ENCODE measurements at regions not wholly inside any gene's neighbourhood (a gene's known extent, or its start where the extent isn't known, plus 50 kb on each side); places are given as distances from the start of the nearest gene placed in this dataset.
"Not testable (repeated sequence)": the region's sequence is repeated elsewhere in the genome, so short reads cannot be mapped to it uniquely, and the experiment has no call there.

DNA sequence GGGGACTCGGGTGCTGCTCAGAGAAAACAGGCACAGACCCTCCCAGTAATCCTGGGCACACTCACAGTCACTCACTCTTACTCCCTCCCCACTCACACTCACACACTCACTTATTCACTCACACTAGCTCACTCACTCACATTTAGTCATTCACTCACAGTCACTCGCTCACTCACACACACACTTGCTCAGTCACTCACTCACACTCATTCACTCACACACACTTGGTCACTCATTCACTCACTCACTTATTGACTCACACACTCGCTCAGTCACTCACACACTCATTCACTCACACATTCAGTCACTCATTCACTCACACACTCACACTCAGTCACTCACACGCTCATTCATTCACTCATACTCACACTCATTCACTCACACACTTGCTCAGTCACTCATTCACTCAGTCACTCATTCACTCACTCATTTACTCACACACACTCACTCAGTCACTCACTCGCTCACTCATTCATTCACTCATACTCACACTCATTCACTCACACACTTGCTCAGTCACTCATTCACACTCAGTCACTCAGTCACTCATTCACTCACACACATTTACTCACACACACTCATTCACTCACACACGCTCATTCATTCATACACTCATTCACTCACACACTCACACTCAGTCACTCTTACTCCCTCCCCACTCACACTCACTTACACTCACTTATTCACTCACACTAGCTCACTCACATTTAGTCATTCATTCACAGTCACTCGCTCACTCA is 164.2 kb upstream of the C1orf174 start:
- no peak for DNase-seq (ENCODE audit: low spot score)

DNA sequence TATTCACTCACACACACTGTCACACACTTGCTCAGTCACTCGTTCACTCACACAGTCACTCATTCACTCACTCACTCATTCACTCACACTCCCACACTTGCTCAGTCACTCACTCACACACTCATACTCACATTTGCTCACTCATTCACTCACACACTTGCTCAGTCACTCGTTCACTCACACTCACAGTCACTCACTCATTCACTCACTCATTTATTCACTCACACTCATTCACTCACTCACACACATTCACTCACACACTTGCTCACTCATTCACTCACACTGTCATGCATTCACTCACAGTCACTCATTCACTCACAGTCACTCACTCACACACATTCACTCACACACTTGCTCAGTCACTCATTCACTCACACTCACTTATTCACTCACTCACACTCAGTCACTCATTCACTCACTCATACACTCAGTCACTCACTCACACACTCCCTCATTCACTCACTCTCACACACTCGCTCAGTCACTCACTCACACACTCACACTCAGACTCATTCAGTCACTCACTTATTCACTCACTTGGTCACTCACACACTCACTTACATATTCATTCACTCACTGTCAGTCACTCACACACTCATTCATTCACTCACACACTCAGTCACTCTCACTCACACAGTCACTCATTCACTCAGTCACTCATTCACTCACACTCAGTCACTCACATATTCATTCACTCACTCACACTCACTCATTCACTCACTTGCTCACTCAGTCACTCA is 167.0 kb upstream of the C1orf174 start:
- no peak for DNase-seq (ENCODE audit: low spot score)

DNA sequence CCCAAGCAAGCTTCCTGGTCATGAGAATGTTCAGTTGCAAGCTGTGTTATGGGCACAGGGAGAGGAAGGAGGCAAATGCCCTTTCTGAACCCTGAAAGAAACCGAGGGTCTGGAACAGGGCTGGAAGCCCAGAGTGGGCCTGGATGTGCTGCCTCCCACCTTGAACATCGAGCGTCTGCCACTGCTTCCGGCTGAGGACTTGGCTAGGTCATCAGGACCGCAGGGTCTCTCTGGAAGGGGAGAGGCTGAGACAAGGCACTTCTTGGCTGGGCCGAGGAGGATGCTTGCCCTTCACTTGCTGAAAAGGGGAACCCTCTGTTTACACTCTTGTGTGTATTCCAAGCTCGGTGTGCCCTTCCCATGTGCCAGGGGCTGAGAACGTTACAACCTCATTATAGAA is 168.0 kb upstream of the C1orf174 start:
- no peak for DNase-seq (ENCODE audit: low spot score)

DNA sequence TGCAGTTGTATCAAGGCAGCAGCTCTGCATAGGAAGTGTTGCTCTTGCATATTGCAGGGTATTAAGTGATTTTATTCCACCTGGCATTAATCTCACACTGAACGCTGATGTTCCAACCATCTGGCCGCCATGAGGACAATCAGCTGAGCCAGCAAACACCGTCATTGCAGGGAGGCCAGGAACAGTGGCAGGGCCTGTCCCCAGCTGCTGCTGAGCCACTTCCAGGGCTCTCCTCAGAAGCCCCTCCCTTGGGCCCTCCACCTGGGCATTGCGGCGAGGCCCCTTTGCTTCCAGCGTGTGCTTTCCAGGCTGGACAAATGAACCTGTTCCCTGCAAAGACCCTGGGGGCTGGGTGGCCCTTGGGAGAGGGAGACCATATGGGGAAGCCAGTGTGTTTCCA is 171.6 kb upstream of the C1orf174 start:
- DNase-seq (ENCODE audit: low spot score) = no peak

DNA sequence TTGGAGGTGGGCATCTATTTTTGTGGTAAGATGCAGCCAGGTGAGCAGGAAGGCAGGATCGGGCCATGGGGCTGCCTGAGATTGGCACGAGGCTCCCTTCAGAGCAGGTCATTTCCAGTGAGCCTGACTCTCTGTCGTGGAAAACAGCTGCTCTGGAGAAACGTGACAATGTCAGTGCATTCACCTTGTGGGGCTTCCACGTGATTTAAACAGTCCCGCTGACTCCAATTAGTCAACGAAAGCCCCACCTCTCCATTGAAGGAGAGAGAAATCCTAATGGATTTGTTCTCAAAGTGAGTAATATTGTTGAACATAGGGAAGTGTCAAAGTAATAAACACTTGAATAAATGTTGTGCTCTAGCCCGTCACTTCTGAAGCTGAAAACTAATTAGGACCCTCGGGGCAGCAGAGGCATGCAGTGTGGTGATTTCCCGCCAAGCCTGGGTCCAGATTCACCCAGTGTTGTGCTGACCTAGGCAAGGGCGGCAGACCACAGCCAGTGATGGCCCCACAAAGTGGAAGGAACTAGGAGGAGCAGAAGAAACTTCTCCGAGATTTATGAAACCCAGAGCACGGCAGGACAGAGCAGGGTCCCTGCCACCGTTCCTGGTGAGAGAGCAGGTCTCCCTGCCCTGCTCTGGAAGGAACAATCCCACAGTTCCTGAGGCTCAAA is 172.5 kb upstream of the C1orf174 start:
- DNase-seq (ENCODE audit: low spot score) = no peak

DNA sequence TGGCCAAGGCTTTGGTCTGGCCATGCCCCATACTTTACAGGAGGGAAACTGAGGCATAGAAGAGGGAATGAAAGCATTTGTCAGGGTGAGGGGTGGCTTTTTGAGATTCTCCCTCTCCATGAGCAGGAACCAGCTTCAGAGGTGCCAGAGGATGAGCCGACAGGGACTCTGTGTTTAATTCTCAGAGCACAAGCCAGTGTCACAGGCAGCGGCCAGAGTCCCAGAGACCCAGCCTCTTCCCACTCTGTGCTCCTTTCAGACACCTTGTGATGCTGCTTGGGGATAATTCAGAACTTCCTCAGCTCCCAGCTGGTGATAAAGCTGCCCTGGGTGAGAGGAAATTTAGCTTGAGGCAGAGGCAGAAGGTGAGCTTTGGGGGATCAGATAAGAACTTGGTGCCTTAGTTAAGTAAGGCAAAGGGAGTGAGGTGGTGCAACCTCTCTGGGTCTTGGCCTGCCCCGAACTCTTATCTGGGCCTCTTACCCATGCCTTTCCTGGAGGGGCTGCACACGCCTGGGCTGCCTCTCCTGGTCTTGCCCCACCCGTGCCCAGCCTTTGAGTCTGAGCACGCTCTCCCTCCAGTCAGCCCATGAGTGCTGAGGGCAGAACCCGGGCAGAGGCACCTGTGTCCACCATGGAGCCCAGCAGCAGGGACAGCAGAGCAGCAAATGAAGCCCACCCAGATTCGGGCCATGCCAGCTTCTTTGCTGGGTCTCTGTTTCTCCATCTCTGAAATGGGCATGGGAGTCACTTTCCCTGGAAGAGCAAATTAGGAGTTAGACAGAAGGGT is 175.6 kb upstream of the C1orf174 start:
- no peak for DNase-seq (ENCODE audit: low spot score)

DNA sequence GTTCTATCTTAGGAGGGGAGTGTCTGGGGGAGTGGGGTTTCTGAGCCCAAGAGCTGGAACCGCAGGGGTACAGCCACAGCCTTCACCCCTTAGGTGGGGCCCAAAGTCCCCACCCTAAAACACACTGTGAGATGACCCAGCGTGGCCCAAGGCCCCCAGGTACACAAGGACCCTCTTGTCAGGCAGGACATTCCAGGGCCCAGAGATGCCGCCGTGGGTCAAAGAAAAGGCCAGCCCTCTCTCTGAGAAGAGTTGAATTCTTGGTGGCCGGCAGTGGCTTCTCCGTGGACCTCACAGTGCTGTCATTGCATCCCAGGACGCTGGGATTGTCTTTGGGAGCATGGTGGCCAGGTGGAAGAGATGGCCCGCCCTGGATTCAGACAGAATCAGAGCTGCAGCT is 176.3 kb upstream of the C1orf174 start:
- no peak for DNase-seq (ENCODE audit: low spot score)

DNA sequence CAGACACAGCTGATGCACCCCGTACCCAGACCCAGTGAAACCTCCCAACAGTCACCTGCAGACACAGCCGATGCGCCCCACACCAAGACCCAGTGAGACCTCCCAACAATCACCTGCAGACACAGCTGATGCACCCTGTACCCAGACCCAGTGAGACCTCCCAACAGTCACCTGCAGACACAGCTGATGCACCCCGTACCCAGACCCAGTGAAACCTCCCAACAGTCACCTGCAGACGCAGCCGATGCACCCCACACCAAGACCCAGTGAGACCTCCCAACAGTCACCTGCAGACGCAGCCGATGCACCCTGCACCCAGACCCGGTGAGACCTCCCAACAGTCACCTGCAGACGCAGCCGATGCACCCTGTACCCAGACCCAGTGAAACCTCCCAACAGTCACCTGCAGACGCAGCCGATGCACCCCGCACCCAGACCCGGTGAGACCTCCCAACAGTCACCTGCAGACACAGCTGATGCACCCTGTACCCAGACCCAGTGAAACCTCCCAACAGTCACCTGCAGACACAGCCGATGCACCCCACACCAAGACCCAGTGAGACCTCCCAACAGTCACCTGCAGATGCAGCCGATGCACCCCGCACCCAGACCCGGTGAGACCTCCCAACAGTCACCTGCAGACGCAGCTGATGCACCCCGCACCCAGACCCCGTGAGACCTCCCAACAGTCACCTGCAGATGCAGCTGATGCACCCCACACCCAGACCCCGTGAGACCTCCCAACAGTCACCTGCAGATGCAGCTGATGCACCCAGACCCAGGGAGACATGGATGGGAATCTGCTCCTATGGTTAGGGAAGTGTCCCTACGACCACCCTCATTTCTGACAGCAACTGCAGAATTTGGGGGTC is 178.3 kb upstream of the C1orf174 start:
- DNase-seq (ENCODE audit: low spot score) = not testable (repeated sequence)

DNA sequence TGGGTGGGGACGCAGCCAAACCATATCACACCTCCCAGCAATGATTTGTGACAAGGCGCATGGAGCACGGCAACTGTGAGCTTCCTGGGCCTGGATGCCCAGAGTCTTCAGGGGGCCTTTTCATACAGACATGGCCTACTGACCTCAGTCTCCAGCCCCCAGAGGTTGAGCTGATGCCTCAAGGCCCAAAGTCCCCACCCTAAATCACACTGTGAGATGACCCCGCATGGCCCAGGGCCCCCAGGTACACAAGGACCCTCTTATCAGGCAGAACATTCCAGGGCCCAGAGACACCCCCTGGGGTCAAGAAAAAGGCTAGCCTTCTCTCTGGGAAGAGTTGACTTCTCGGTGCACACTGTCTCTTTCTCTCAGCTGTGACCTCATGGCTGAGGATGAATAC is 179.7 kb upstream of the C1orf174 start:
- no peak for DNase-seq (ENCODE audit: low spot score)

DNA sequence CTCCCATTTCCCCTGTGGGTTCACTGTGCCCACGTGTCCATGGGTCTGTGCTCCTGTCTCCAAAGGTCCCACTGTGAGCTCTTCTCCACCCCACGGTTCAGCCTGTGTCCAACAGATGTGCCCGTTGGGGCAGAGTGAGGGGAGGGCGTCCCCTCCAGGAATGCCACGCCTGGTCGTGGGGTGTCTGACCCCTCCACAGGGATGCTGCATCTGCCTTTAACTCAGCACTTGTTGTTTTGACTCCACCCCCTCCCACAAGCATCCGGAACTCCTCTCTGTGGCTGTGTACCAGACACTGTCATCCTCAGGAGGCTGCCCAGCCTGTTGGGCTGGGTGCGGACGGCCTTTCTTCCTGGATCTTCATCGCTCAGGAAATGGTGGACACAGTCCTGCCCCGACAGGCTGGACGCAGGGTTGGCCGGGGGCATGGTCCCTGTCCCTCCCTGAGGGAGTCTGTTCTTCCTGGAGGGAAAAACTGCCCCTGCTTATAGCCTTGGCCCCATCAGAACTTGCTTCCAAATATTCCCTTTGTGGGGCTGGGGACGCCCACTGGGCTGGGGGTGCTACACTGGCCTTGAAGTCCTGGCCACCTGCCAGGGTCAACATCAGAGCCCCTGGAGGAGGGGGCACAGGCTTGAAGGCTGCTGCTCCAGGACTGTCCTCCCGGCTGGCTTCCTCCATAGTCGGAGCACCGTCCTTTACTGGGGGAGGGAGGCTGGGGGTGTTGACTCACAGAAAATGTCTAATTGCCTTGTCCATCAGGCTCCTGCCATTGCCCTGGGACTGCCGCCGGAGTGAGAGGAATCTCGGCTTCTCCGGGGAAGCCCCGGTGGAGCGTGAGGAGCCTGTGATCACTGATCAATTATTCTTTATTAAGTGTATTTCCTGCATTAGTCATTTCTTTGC is 182.0 kb upstream of the C1orf174 start:
- no peak for DNase-seq (ENCODE audit: low spot score)

DNA sequence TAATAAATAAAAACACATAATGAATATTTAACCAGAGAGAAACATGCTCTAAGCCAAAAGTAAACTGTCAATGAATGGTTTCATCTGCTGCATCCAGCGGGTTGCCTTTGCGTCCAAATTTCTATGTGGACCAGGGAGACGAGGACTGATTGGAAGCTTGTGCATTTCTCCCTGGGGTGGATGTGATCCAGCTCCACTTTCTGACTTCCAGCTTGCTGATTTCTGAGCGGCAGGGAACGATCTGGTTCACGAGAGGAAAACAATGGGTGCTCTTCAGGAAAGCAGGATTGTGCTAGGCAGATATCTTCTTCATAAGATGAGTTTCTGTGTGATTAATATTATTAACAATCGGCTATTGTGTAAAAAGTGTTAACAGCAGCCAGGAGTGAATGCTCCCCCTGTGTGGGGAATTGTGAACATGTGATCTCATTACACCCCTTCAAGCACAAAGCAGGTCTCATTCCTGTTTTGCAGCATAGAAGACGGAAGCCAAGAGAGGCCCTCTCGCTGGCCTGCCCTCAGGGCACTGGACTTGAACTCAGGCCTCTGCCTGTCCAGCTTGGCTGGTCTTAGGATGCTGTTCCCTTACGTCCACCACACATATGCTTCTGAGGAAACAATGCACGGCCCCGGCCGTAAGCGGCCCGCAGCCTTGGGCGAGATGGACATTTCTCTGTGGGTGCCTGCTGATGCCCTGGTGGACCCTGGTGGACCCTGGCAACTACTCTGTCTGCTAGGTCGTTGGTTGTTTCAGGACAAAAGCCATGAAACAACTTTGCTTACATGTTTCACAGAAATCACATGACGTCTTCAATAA is 183.4 kb upstream of the C1orf174 start:
- DNase-seq (ENCODE audit: low spot score) = no peak

DNA sequence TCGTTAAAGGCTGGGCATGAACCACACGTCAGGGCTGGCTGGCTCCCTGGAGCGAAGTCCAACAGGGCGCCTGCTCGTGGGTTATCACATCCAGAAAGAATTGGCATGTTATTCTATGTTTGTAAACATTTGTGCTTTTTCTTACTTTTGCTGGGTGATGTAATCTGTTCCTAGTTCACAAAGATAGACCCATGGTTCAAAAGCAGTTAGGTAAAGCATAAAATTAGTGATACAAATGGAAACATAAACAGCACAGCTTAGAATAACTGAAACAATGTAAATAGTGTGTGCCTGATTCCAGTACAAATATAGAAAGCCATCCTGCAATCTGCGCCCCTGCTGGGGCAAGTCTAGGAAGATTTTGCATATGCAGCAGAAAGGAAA is 184.0 kb upstream of the C1orf174 start:
- DNase-seq (ENCODE audit: low spot score) = no peak

DNA sequence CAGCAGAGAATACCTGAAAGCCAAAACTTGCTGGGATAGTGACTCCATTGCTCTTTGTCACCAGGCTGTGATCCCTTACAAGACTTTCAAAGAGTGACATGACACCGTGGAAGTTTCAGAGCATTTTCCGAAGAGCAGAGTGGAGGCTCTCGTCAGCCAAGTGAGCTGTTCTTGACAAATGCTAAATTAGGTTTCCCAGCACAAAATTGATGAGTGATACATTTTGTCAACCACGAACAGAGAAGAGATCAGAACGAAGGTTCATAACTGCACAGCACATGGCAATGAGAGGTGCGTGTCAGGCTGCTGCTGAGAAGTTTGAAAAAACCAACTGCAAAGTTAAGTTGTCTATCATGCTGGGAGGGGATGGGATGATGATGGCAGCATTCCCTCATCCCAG is 184.4 kb upstream of the C1orf174 start:
- DNase-seq (ENCODE audit: low spot score) = no peak

DNA sequence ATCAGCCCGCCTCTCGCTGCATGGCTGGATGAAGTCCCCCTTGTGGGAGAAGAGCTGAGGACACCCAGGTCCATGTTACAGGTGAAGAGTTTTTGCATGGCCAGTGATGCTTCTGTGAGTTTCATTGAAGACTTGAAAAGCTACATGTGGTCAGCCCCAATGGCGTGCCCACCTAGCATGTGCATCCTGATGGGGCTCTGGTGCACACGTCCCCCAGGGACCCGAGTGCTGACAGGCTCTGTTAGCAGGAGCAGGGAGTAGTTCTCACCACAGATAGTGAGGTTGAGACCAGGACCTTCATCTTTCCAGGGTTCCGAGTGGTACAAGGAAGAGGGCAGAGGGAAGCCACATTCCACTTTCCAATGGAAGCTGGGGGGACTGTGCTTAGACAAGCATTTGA is 184.8 kb upstream of the C1orf174 start:
- DNase-seq (ENCODE audit: low spot score) = no peak

DNA sequence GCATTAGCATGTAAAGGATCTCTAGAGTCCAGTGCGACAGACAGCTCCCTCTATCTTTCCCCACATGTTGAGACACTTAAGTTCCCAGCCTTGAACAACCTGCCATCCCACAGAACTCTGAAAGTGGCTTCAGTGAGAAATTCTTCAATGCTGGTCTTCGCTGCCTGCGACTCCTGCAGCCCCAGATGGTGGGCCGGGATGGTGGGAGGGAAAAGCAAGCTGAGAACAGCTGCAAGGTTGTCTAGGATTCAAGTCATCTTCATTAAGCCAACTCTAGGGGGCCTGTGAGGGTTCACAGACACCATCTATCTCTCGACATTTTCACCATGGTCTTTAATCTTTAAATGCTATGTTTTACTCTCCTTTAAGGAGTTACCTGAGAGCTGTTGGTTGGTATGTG is 185.5 kb upstream of the C1orf174 start:
- no peak for DNase-seq (ENCODE audit: low spot score)

DNA sequence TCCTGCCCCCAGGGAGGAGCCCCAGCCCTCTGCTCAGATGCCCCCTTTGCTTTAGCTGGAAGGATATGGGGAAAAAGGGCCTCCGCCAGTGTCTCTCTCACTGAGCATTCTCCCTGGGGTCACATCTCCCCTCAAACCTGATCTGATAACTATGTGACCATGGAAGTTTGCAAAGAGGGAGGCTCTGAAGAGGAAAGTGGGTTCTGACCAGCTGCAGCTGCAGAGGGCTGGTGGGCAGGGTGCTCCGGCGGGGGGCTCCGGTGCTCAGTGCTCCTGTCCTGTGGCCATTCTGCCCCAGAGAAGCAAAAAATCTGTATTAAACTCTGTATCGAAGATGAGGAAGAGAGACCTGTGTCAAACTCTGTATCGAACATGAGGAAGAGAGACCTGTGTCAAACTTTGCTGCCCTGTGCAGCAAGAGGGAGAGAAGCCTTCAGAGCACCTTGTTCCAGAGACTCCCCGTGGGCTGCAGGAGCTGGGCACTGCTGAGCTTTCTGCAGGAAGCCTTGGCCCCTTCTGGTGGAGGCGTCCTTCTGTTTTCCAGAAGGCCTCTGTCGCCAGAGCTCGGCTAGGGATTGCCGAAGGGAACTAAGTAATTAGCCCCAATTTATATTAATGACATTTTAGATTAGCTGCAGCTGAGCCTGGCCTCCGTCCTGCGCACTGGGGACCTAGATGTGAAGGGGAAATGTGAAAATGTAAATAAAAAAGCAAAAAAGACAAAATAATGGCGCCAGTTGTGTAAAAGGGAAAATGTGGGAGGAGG is 186.2 kb upstream of the C1orf174 start:
- no peak for DNase-seq (ENCODE audit: low spot score)

DNA sequence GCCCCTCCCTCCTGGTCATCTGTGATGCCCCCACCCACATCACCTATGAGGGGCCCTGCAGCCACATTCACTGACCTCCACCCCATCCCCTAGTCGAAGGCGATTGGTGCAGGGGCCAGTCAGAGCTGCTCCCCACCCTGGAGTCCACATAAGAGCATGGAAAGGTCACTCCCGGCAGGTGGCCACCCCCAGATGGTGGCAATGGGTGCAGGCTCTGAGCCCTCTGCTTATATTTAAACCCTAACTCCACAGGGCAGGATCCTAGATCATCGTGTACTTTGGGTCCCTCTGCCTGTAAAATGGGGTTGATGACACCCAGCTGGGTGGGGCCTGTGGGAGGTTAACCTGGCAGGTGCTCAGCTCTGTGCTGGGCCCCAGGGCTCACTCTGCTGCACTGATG is 186.8 kb upstream of the C1orf174 start:
- DNase-seq (ENCODE audit: low spot score) = no peak

DNA sequence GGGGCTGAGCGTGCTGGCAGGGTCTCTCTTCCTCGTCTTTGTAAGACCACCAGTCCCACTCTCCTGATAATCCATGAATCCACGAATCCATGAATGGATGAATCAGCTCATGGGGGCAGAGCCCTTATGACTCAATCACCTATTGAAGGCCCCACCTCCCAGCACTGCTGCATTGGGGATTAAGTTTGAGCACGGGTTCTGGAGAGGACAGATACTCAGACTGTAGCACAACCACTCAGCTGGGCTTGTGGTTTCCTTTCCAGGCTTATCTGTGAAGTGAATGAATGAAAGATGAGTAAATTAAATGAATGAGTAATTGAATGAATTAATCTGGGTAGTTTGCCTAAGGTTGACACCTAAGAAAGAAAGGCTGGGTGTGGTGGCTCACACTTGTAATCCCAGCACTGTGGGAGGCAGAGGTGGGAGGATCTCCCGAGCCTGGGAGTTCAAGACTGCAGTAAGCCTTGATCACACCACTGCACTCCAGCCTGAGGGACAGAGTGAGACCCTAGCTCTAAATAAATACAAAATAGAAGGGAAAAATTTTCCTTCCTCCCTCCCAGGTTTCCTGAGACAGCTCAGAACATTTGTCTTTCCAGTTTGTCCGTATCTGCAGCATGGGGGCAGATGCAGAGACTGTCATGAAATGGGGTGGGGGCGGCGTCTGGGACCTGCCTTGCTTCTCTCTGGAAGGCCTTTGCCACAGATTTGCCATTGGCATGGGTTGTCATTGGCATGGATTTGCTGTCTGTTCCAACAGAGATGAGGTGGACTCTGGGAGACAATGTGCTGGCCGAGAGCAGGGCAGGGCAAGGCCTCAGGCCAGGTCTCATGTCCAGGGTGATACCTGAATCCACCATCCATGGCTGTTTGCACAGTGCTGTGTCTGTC is 187.7 kb upstream of the C1orf174 start:
- DNase-seq (ENCODE audit: low spot score) = no peak
